HFFc6 (cell line): ENCODE measurements at regions not wholly inside any gene's neighbourhood (a gene's known extent, or its start where the extent isn't known, plus 50 kb on each side); places are given as distances from the start of the nearest gene placed in this dataset.

ENCODE experiments used
- DNase-seq: peaks from one replicate; pipeline ENCODE4 v3.0.0-alpha.2; 2018
- H3K27ac Mint-ChIP-seq: 2 replicates; pipeline ENCODE4 v1.8.0; 2020; ENCODE audit warnings: mild to moderate bottlenecking, mixed read lengths
- H3K27me3 Mint-ChIP-seq: 2 replicates; pipeline ENCODE4 v1.8.0; 2021; ENCODE audit warnings: mild to moderate bottlenecking, moderate library complexity, mixed read lengths; ENCODE audit not compliant: insufficient read depth
- H3K36me3 Mint-ChIP-seq: 2 replicates; pipeline ENCODE4 v1.8.0; 2021; ENCODE audit warnings: low read depth, mixed read lengths
- H3K4me1 Mint-ChIP-seq: 2 replicates; pipeline ENCODE4 v1.8.0; 2020; ENCODE audit warnings: low read depth, mixed read lengths
- H3K4me3 Mint-ChIP-seq: 2 replicates; pipeline ENCODE4 v1.8.0; 2020; ENCODE audit warnings: mild to moderate bottlenecking, moderate library complexity, mixed read lengths
- H3K9me3 Mint-ChIP-seq: 2 replicates; pipeline ENCODE4 v1.8.0; 2020; ENCODE audit warnings: mild to moderate bottlenecking, mixed read lengths
- CTCF ChIP-seq: fragments of 200-600 bp; sonication (generic); IDR thresholded peaks from 2 replicates; pipeline ENCODE4 v1.5.0; 2021; ENCODE audit warnings: antibody characterized with exemption, mild to moderate bottlenecking

GRCh38 chr13:50365408-50366391 is 350.5 kb downstream of the KCNRG start:
- Mint-ChIP-seq H3K27ac (no peak overlapping the region), H3K9me3 (no peaks in the 10 kb centered on the region)

DNA sequence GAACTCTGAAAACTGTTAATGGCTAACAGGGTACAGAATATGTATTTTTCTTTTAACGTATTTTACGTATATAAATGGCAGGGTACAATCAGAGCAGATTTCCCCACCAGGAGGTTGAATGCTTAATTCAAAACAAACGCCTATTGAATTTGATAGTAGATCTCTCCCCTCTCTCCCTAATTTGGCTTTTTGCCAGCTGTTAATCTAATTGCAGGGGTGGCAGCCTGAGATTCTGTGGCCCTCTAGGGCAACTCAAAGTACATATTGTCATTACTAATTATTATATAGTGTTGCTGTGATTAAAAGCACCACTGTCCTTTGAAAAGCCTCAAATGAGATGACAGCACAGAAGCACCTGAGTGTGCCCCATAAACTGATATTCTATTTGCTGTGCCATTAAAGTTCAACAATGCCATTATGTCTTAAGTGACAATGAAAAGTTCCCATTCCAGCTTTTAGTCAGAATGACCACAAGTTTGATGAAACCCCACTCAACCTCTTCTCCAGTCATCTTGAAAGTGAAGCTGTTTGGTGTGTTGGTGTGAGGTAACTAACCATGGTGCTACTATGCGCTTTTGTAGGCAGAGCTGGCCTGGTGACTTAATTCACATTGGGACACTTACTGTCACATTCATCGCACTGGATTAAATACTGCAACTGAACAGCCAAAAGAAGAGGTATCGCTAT is 351.4 kb downstream of the KCNRG start:
- no peak overlapping the region for H3K27ac Mint-ChIP-seq
- H3K4me1 Mint-ChIP-seq, result no peaks in the 10 kb centered on the region; the same call in 1 of the 2 replicates
- H3K27me3 Mint-ChIP-seq, result peaks cover 8% of the 10 kb centered on the region
- no peak overlapping the region for H3K4me3 Mint-ChIP-seq
- TF ChIP-seq CTCF, result no peak
- no peaks in the 10 kb centered on the region for H3K36me3 Mint-ChIP-seq
- DNase-seq, result no peak
- no peaks in the 10 kb centered on the region for H3K9me3 Mint-ChIP-seq

More at GRCh38 chr13:50365408-50366391, 350.5 kb downstream of the KCNRG start:
- no peak for DNase-seq
- Mint-ChIP-seq H3K4me1 (no peaks in the 10 kb centered on the region; the same call in 1 of the 2 replicates), H3K4me3 (no peak overlapping the region), H3K36me3 (no peaks in the 10 kb centered on the region), H3K27me3 (peaks cover 3% of the 10 kb centered on the region)
- TF ChIP-seq CTCF, result no peak

- Mint-ChIP-seq H3K4me3 (no peak overlapping the region), H3K9me3 (no peaks in the 10 kb centered on the region), H3K27ac (no peak overlapping the region), H3K4me1 (no peaks in the 10 kb centered on the region; the same call in 1 of the 2 replicates), H3K27me3 (peaks cover 14% of the 10 kb centered on the region), H3K36me3 (no peaks in the 10 kb centered on the region)
- DNase-seq, result no peak
- no peak for TF ChIP-seq CTCF
Measured at GRCh38 chr13:50369646-50370045, 354.4 kb downstream of the KCNRG start.

- TF ChIP-seq CTCF, result no peak
- peaks cover 2% of the 10 kb centered on the region for H3K4me1 Mint-ChIP-seq
- DNase-seq, result no peak
- no peaks in the 10 kb centered on the region for H3K9me3 Mint-ChIP-seq
- no peak overlapping the region for H3K4me3 Mint-ChIP-seq
- H3K36me3 Mint-ChIP-seq, result no peaks in the 10 kb centered on the region
- peaks cover 14% of the 10 kb centered on the region for H3K27me3 Mint-ChIP-seq
- H3K27ac Mint-ChIP-seq, result no peak overlapping the region
Measured at GRCh38 chr13:50370303-50370950, 355.2 kb downstream of the KCNRG start.

GRCh38 chr13:50374517-50374916 is 359.3 kb downstream of the KCNRG start:
- no peak overlapping the region for H3K4me3 Mint-ChIP-seq
- peaks cover 14% of the 10 kb centered on the region for H3K27me3 Mint-ChIP-seq
- TF ChIP-seq CTCF, result no peak
- H3K36me3 Mint-ChIP-seq, result no peaks in the 10 kb centered on the region
- peaks cover 10% of the 10 kb centered on the region for H3K4me1 Mint-ChIP-seq
- no peak for DNase-seq
- H3K9me3 Mint-ChIP-seq, result no peaks in the 10 kb centered on the region
- H3K27ac Mint-ChIP-seq, result no peak overlapping the region
